IMR-90 (cell line): ENCODE measurements at regions not wholly inside any gene's neighbourhood (a gene's known extent, or its start where the extent isn't known, plus 50 kb on each side); places are given as distances from the start of the nearest gene placed in this dataset.

ENCODE experiments used
- ATAC-seq: fragments of 200-7000 bp; cut with Tn5 transposase; 2 replicates; pipeline ENCODE4 v1.9.1; 2020; ENCODE audit warnings: low read depth, mild to moderate bottlenecking, moderate library complexity
- BruUV-seq: library from RNA; stranded (reverse); fragments of 400-500 nt; replicated peaks from 2 replicates; lab custom pipeline; 2021; lab: Mats Ljungman, UMichigan
- CTCF ChIA-PET: fragments of 300-600 bp; formaldehyde crosslinking; extraction: SDS; loops from one replicate; lab custom pipeline; 2021; ENCODE audit warnings: antibody characterized with exemption; lab: Yijun Ruan, JAX
- POLR2A ChIA-PET: fragments of 300-600 bp; sonication (Branson Sonifier 250); formaldehyde crosslinking; loops from one replicate; lab custom pipeline; 2022; ENCODE audit warnings: antibody characterized with exemption; ENCODE audit not compliant: unreplicated experiment; lab: Charles Lee
- DNase-seq: peaks from one replicate; pipeline ENCODE4 v3.0.0; 2013
- H2AFZ ChIP-seq: replicated peaks from 2 replicates; pipeline ENCODE3; 2013; ENCODE audit warnings: low read length, mild to moderate bottlenecking; ENCODE audit not compliant: poor library complexity
- H2AK5ac ChIP-seq: 2 replicates; pipeline ENCODE4 v1.6.1; 2013; ENCODE audit warnings: low read depth, low read length, inconsistent platforms
- H2AK9ac ChIP-seq: replicated peaks from 2 replicates; pipeline ENCODE3; 2013; ENCODE audit warnings: mild to moderate bottlenecking, low read depth, low read length, moderate library complexity; ENCODE audit not compliant: poor library complexity
- H2BK120ac ChIP-seq: 2 replicates; pipeline ENCODE4 v1.6.1; 2013; ENCODE audit warnings: low read depth, low read length, inconsistent platforms
- H2BK15ac ChIP-seq: 3 replicates; pipeline ENCODE4 v1.6.1; 2013; ENCODE audit warnings: low read depth, low read length, inconsistent platforms
- H2BK20ac ChIP-seq: 2 replicates; pipeline ENCODE4 v1.6.1; 2013; ENCODE audit warnings: low read depth, mild to moderate bottlenecking, inconsistent platforms, low read length, moderate library complexity
- H2BK5ac ChIP-seq: 2 replicates; pipeline ENCODE4 v1.6.1; 2013; ENCODE audit warnings: mild to moderate bottlenecking, low read depth, low read length, inconsistent platforms; ENCODE audit not compliant: poor library complexity, severe bottlenecking
- H3K14ac ChIP-seq: replicated peaks from 2 replicates; pipeline ENCODE4 v1.6.1; 2013; ENCODE audit warnings: low read depth, low read length, inconsistent platforms
- H3K18ac ChIP-seq: 2 replicates; pipeline ENCODE4 v1.6.1; 2013; ENCODE audit warnings: low read depth, low read length, control low read depth
- H3K23ac ChIP-seq: 2 replicates; pipeline ENCODE4 v1.6.1; 2013; ENCODE audit warnings: low read depth, low read length, inconsistent platforms
- H3K27ac ChIP-seq: 2 replicates; pipeline ENCODE4 v1.5.1; 2013; ENCODE audit warnings: mild to moderate bottlenecking, control low read depth, low read length; ENCODE audit not compliant: insufficient read depth
- H3K27me3 ChIP-seq: 2 replicates; pipeline ENCODE4 v1.6.1; 2013; ENCODE audit warnings: low read length; ENCODE audit not compliant: control insufficient read depth, insufficient read depth
- H3K36me3 ChIP-seq: 2 replicates; pipeline ENCODE4 v1.6.1; 2013; ENCODE audit warnings: low read length, mixed read lengths; ENCODE audit not compliant: control insufficient read depth, insufficient read depth
- H3K4ac ChIP-seq: 2 replicates; pipeline ENCODE4 v1.6.1; 2013; ENCODE audit warnings: low read depth, low read length, inconsistent platforms
- H3K4me1 ChIP-seq: 2 replicates; pipeline ENCODE4 v1.6.1; 2013; ENCODE audit warnings: low read length, mixed read lengths; ENCODE audit not compliant: control insufficient read depth, insufficient read depth
- H3K4me2 ChIP-seq: 2 replicates; pipeline ENCODE4 v1.6.1; 2013; ENCODE audit warnings: low read depth, mild to moderate bottlenecking, control low read depth, low read length, moderate library complexity
- H3K4me3 ChIP-seq: 2 replicates; pipeline ENCODE4 v1.5.1; 2013; ENCODE audit warnings: low read depth, mild to moderate bottlenecking, control low read depth, low read length, moderate library complexity; ENCODE audit not compliant: insufficient read depth
- H3K56ac ChIP-seq: 2 replicates; pipeline ENCODE4 v1.6.1; 2013; ENCODE audit warnings: low read length, inconsistent platforms; ENCODE audit not compliant: insufficient read depth; ENCODE audit errors: extremely low read depth
- H3K79me1 ChIP-seq, 2 experiments: 2 replicates each; pipeline ENCODE4 v1.6.1; 2013; ENCODE audit warnings: low read length in 2 of 2, inconsistent platforms in 1 of 2, low read depth in 1 of 2
- H3K9ac ChIP-seq: 2 replicates; pipeline ENCODE4 v1.6.1; 2013; ENCODE audit warnings: low read depth, low read length, control low read depth
- H3K9me1 ChIP-seq: 2 replicates; pipeline ENCODE4 v1.6.1; 2013; ENCODE audit warnings: low read length, inconsistent platforms; ENCODE audit not compliant: insufficient read depth
- H3K9me3 ChIP-seq: 2 replicates; pipeline ENCODE4 v1.6.1; 2013; ENCODE audit warnings: low read length; ENCODE audit not compliant: control insufficient read depth, insufficient read depth
- H4K20me1 ChIP-seq: 2 replicates; pipeline ENCODE4 v1.6.1; 2013; ENCODE audit warnings: low read length, inconsistent platforms; ENCODE audit not compliant: insufficient read depth
- H4K5ac ChIP-seq: 2 replicates; pipeline ENCODE4 v1.6.1; 2013; ENCODE audit warnings: mild to moderate bottlenecking, low read depth, low read length, control low read depth
- H4K8ac ChIP-seq, 2 experiments: 2 replicates each; pipeline ENCODE4 v1.6.1; 2013; ENCODE audit warnings: low read depth in 2 of 2, low read length in 2 of 2, control low read depth in 1 of 2, inconsistent platforms in 1 of 2
- H4K91ac ChIP-seq: 2 replicates; pipeline ENCODE4 v1.6.1; 2013; ENCODE audit warnings: low read depth, low read length, inconsistent platforms; ENCODE audit not compliant: insufficient read depth
- BHLHE40 ChIP-seq: fragments of 150-350 bp; IDR thresholded peaks from 2 replicates; pipeline ENCODE4 v1.6.1; 2016; ENCODE audit warnings: mild to moderate bottlenecking, low read depth, low read length
- CHD1 ChIP-seq: IDR thresholded peaks from 2 replicates; pipeline ENCODE4 v1.6.1; 2012; ENCODE audit warnings: low read depth, low read length, improper control_type of control experiment
- MAFK ChIP-seq: IDR thresholded peaks from 2 replicates; pipeline ENCODE4 v1.6.1; 2012; ENCODE audit warnings: low read depth, low read length, improper control_type of control experiment
- MAZ ChIP-seq: IDR thresholded peaks from 2 replicates; pipeline ENCODE4 v1.6.1; 2012; ENCODE audit warnings: low read depth, mild to moderate bottlenecking, low read length, improper control_type of control experiment, moderate library complexity, borderline replicate concordance
- MXI1 ChIP-seq: IDR thresholded peaks from 2 replicates; pipeline ENCODE4 v1.6.1; 2012; ENCODE audit warnings: low read depth, mild to moderate bottlenecking, low read length, moderate library complexity, borderline replicate concordance
- NFE2L2 ChIP-seq: fragments of 150-350 bp; IDR thresholded peaks from 2 replicates; pipeline ENCODE4 v1.6.1; 2016; ENCODE audit warnings: low read depth, mild to moderate bottlenecking, low read length
- POLR2A ChIP-seq: IDR thresholded peaks from 2 replicates; pipeline ENCODE4 v1.6.1; 2012; ENCODE audit warnings: mild to moderate bottlenecking, low read depth, low read length
- SMC3 ChIP-seq: fragments of 150-350 bp; IDR thresholded peaks from 2 replicates; pipeline ENCODE4 v1.6.1; 2016; ENCODE audit warnings: low read depth, mild to moderate bottlenecking, antibody characterized with exemption, low read length, moderate library complexity
- WGBS, 2 experiments: methylation state at CpG; one replicate each; pipeline versions ENCODE4 v1.1.5 to v1.1.7; 2013; ENCODE audit warnings: missing lambda C conversion rate in 2 of 2; ENCODE audit not compliant: insufficient read length in 1 of 2; ENCODE audit errors: extremely low coverage in 2 of 2; 5-methylcytosine and 5-hydroxymethylcytosine counted together
- dilution Hi-C: fragments of 300-500 bp; cut with HindIII; formaldehyde crosslinking; loops from one replicate; pipeline ENCODE4 v1.14.3; 2018; ENCODE audit warnings: low sequenced_read_pairs; ENCODE audit not compliant: unreplicated experiment
- in situ Hi-C: fragments of 300-500 bp; cut with MboI; formaldehyde crosslinking; loops from 3 replicates; pipeline ENCODE4 v1.14.3; 2019; ENCODE audit warnings: low sequenced_read_pairs, inconsistent platforms, mixed read lengths
- intact Hi-C: fragments of 100-400 bp; cut with micrococcal nuclease; formaldehyde crosslinking; loops from 2 replicates; pipeline ENCODE4 v1.10.0; 2022
- TF ChIP-seq, protein P1 (sequence below): fragments of 150-350 bp; IDR thresholded peaks from 2 replicates; pipeline ENCODE4 v1.6.1; 2017; ENCODE audit warnings: mild to moderate bottlenecking, antibody characterized with exemption, low read length, low read depth
- TF ChIP-seq, protein P2 (sequence below): conservative IDR thresholded peaks from 2 replicates; pipeline ENCODE4 v1.5.1; 2012; ENCODE audit warnings: mild to moderate bottlenecking, low read depth, low read length, improper control_type of control experiment

DNA sequence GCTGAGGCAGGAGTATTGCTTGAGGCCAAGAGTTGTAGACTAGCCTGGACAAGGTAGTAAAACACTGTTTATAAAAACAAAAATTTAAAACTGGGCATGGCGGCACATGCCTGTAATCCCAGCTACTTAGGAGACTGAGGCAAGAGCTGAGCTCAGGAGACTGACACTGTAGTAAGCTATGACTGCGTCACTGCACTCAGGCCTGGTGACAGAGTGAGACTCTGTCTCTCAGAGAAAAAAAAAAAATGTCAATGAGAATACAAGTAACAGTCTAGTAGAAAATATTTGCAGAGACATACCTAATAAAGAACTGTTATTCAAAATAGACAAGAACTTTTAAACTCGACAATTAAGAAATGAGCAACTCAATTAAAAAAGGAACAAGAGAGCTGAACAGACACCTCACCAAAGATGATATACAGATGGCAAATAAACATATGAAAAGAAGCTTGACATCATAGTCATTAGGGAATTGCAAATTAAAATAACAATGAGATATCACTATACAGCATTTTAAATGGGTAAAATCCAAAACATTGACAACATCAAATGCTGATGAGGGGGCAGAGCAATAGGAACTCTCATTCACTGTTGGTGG is 624.3 kb upstream of the ZEB2 start:
- in situ Hi-C loops = no loop called here
- CTCF ChIA-PET = interaction anchor here (0.6 to 0.7 kb wide), 3 partner anchors 259 to 338 kb away, joined by 3 to 6 read pairs (median 3); no protein-coding TSS in a partner anchor

More for the DNA sequence above, 624.3 kb upstream of the ZEB2 start:
- dilution Hi-C loops (no loop called here), intact Hi-C loops (no loop called here)
- Histone ChIP-seq H3K9me1 (no peaks in the 10 kb centered on the region), H3K36me3 (no peaks in the 10 kb centered on the region), H3K23ac (no peak overlapping the region), H2AFZ (no peak overlapping the region), H2BK15ac (no peak overlapping the region), H3K4ac (no peak overlapping the region), H4K91ac (no peak overlapping the region), H3K9me3 (no peaks in the 10 kb centered on the region), H3K9ac (no peak overlapping the region), H3K27ac (no peak overlapping the region), H2BK5ac (no peak overlapping the region), H2AK5ac (no peak overlapping the region), H3K4me3 (no peak overlapping the region), H3K18ac (no peak overlapping the region), H2BK20ac (no peak overlapping the region), H3K4me2 (no peak overlapping the region), H3K79me1 (no peaks in the 10 kb centered on the region), H4K20me1 (no peaks in the 10 kb centered on the region), H3K14ac (no peak overlapping the region), H3K4me1 (no peaks in the 10 kb centered on the region), H2BK120ac (no peak overlapping the region), H3K56ac (no peak overlapping the region), H3K27me3 (no peaks in the 10 kb centered on the region), H2AK9ac (no peak overlapping the region), H4K5ac (no peak overlapping the region), H4K8ac (no peak overlapping the region)
- no CpG with 5 or more reads among the region's 3 CpGs for WGBS, 2 experiments
- TF ChIP-seq CHD1 = no peak
- TF ChIP-seq, protein P1, sequence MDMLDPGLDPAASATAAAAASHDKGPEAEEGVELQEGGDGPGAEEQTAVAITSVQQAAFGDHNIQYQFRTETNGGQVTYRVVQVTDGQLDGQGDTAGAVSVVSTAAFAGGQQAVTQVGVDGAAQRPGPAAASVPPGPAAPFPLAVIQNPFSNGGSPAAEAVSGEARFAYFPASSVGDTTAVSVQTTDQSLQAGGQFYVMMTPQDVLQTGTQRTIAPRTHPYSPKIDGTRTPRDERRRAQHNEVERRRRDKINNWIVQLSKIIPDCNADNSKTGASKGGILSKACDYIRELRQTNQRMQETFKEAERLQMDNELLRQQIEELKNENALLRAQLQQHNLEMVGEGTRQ = no peak
- no peak for TF ChIP-seq POLR2A
- no peak for TF ChIP-seq MAZ
- TF ChIP-seq, protein P2, sequence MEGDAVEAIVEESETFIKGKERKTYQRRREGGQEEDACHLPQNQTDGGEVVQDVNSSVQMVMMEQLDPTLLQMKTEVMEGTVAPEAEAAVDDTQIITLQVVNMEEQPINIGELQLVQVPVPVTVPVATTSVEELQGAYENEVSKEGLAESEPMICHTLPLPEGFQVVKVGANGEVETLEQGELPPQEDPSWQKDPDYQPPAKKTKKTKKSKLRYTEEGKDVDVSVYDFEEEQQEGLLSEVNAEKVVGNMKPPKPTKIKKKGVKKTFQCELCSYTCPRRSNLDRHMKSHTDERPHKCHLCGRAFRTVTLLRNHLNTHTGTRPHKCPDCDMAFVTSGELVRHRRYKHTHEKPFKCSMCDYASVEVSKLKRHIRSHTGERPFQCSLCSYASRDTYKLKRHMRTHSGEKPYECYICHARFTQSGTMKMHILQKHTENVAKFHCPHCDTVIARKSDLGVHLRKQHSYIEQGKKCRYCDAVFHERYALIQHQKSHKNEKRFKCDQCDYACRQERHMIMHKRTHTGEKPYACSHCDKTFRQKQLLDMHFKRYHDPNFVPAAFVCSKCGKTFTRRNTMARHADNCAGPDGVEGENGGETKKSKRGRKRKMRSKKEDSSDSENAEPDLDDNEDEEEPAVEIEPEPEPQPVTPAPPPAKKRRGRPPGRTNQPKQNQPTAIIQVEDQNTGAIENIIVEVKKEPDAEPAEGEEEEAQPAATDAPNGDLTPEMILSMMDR = no peak
- no peak for TF ChIP-seq SMC3
- TF ChIP-seq BHLHE40 = no peak
- no peak for TF ChIP-seq NFE2L2
- no peak for TF ChIP-seq MXI1
- TF ChIP-seq MAFK = no peak
- no TSS peak for BruUV-seq
- POLR2A ChIA-PET = no interaction called here
- DNase-seq (no peak), ATAC-seq (no peak)
